HepG2 (cell line): ENCODE measurements at regions not wholly inside any gene's neighbourhood (a gene's known extent, or its start where the extent isn't known, plus 50 kb on each side); places are given as distances from the start of the nearest gene placed in this dataset.

Experiments used
- ATAC-seq: fragments of 200-7000 bp; cut with Tn5 transposase; 3 replicates; pipeline ENCODE4 v1.9.1; 2020; ENCODE audit warnings: mild to moderate bottlenecking, moderate library complexity
- BruUV-seq: library from RNA; stranded (reverse); fragments of 400-500 nt; replicated peaks from 2 replicates; lab custom pipeline; 2021; lab: Mats Ljungman, UMichigan
- CTCF ChIA-PET: fragments of 300-600 bp; formaldehyde crosslinking; extraction: SDS; loops from one replicate; lab custom pipeline; 2021; ENCODE audit warnings: low total read pairs, inconsistent platforms, low intra/inter-chr PET ratio; lab: Yijun Ruan, JAX
- POLR2A ChIA-PET: fragments of 350-600 bp; sonication (Branson Sonifier 250); formaldehyde crosslinking; loops from one replicate; lab custom pipeline; 2020; ENCODE audit warnings: antibody characterized with exemption, inconsistent platforms; lab: Yijun Ruan, JAX
- DNase-seq: peaks from one replicate; pipeline ENCODE4 v3.0.0-alpha.2; 2015; ENCODE audit warnings: low spot score
- FAIRE-seq: peaks from 3 replicates; lab custom pipeline; 2011; peaks lifted over from hg19 to GRCh38; lab: Jason Lieb, UNC
- H2AFZ ChIP-seq: one replicate; pipeline ENCODE4 v1.6.1; 2011; ENCODE audit warnings: low read length, inconsistent platforms
- H3K27ac ChIP-seq: fragments of 300-600 bp; 3 replicates; pipeline ENCODE4 v1.8.0; 2011; ENCODE audit warnings: mixed run types, mild to moderate bottlenecking, mixed read lengths, low read length, inconsistent platforms; ENCODE audit not compliant: insufficient read depth; ENCODE audit errors: extremely low read length
- H3K27me3 ChIP-seq, 2 experiments: fragments of 200-600 bp in 1 of 2; 2 replicates in 1 of 2; 3 replicates in 1 of 2; pipeline versions ENCODE4 v1.6.0 to v1.8.0; 2011; ENCODE audit warnings: low read length in 2 of 2, mild to moderate bottlenecking in 2 of 2, moderate library complexity in 2 of 2, inconsistent platforms in 1 of 2; ENCODE audit not compliant: insufficient read depth in 2 of 2, control insufficient read depth in 1 of 2
- H3K36me3 ChIP-seq, 2 experiments: fragments of 200-600 bp in 1 of 2; replicated peaks in 1 of 2; 2 replicates in 1 of 2; 3 replicates in 1 of 2; pipeline versions ENCODE4 v1.5.1 to v1.8.0; 2011; ENCODE audit warnings: low read length in 2 of 2, inconsistent platforms in 1 of 2; ENCODE audit not compliant: insufficient read depth in 2 of 2, control insufficient read depth in 1 of 2
- H3K4me1 ChIP-seq: 2 replicates; pipeline ENCODE4 v1.5.1; 2012; ENCODE audit warnings: low read length, inconsistent platforms; ENCODE audit not compliant: insufficient read depth
- H3K4me2 ChIP-seq: 2 replicates; pipeline ENCODE4 v1.6.0; 2011; ENCODE audit warnings: low read depth, low read length, inconsistent platforms
- H3K4me3 ChIP-seq, 3 experiments: fragments of 200-600 bp in 1 of 3; sonication (generic), shearing (Covaris generic) in 1 of 3; replicated peaks in 1 of 3; 2 replicates each; pipeline ENCODE4 v1.5.1; 2011 to 2016; ENCODE audit warnings: low read length in 3 of 3, inconsistent platforms in 2 of 3, low read depth in 2 of 3, mild to moderate bottlenecking in 2 of 3, control low read depth in 1 of 3, mixed read lengths in 1 of 3; ENCODE audit not compliant: insufficient read depth in 1 of 3
- H3K79me2 ChIP-seq: one replicate; pipeline ENCODE4 v1.6.1; 2011; ENCODE audit warnings: low read length, inconsistent platforms; ENCODE audit not compliant: insufficient read depth
- H3K9ac ChIP-seq: 2 replicates; pipeline ENCODE4 v1.6.0; 2011; ENCODE audit warnings: mild to moderate bottlenecking, low read depth, low read length, inconsistent platforms; ENCODE audit not compliant: insufficient read depth
- H3K9me3 ChIP-seq: 2 replicates; pipeline ENCODE4 v1.5.1; 2012; ENCODE audit warnings: mild to moderate bottlenecking, low read length
- H4K20me1 ChIP-seq: 2 replicates; pipeline ENCODE4 v1.6.0; 2011; ENCODE audit warnings: inconsistent platforms, mild to moderate bottlenecking, low read length, moderate library complexity; ENCODE audit not compliant: insufficient read depth
- ATF7 ChIP-seq, 2 experiments: fragments of 450-650 bp in 1 of 2; sonication (generic) in 1 of 2; formaldehyde crosslinking in 1 of 2; IDR thresholded peaks; 2 replicates each; pipeline versions ENCODE4 v1.4.0 to v1.6.1; 2016 to 2020; ENCODE audit warnings: antibody characterized with exemption in 1 of 2, mild to moderate bottlenecking in 1 of 2, missing genetic modification reagents in 1 of 2
- NFKBIZ ChIP-seq: IDR thresholded peaks from 2 replicates; pipeline ENCODE4 v1.6.1; 2018; ENCODE audit warnings: missing genetic modification reagents, missing compliant biosample characterization
- NFYC ChIP-seq: IDR thresholded peaks from 2 replicates; pipeline ENCODE4 v1.6.1; 2016; ENCODE audit warnings: missing genetic modification reagents, missing compliant biosample characterization
- PHF21A ChIP-seq: sonication (generic); formaldehyde crosslinking; IDR thresholded peaks from 2 replicates; pipeline ENCODE4 v1.5.0; 2020; ENCODE audit warnings: mild to moderate bottlenecking, missing genetic modification reagents
- PHF5A ChIP-seq: IDR thresholded peaks from one replicate; pipeline ENCODE4 v1.6.1; 2018; ENCODE audit warnings: low read depth, missing genetic modification reagents; ENCODE audit not compliant: unreplicated experiment
- SATB2 ChIP-seq: sonication (generic); formaldehyde crosslinking; IDR thresholded peaks from 2 replicates; pipeline ENCODE4 v1.5.0; 2020; ENCODE audit warnings: missing genetic modification reagents
- SIX1 ChIP-seq: sonication (generic); formaldehyde crosslinking; IDR thresholded peaks from 2 replicates; pipeline ENCODE4 v1.4.0; 2020; ENCODE audit warnings: missing genetic modification reagents, borderline replicate concordance
- SMAD3 ChIP-seq: sonication (generic); formaldehyde crosslinking; IDR thresholded peaks from 2 replicates; pipeline ENCODE4 v1.4.0; 2020; ENCODE audit warnings: missing genetic modification reagents
- SPEN ChIP-seq: sonication (generic); formaldehyde crosslinking; IDR thresholded peaks from 2 replicates; pipeline ENCODE4 v1.5.1; 2020; ENCODE audit warnings: low read depth, mild to moderate bottlenecking, missing genetic modification reagents
- ZMYM2 ChIP-seq: sonication (generic); formaldehyde crosslinking; IDR thresholded peaks from 2 replicates; pipeline ENCODE4 v1.8.0; 2022; ENCODE audit warnings: mild to moderate bottlenecking, missing genetic modification reagents
- ZNF251 ChIP-seq: sonication (generic); formaldehyde crosslinking; IDR thresholded peaks from 2 replicates; pipeline ENCODE4 v1.9.0; 2021; ENCODE audit warnings: mild to moderate bottlenecking, missing genetic modification reagents
- ZNF256 ChIP-seq: sonication (generic); formaldehyde crosslinking; conservative IDR thresholded peaks from 2 replicates; pipeline ENCODE4 v1.4.0; 2020; ENCODE audit warnings: missing genetic modification reagents
- ZNF317 ChIP-seq: sonication (generic); formaldehyde crosslinking; IDR thresholded peaks from 2 replicates; pipeline ENCODE4 v1.5.0; 2020; ENCODE audit warnings: mild to moderate bottlenecking, missing genetic modification reagents
- ZNF354B ChIP-seq: sonication (generic); formaldehyde crosslinking; IDR thresholded peaks from 2 replicates; pipeline ENCODE4 v1.8.0; 2022; ENCODE audit warnings: mild to moderate bottlenecking, missing genetic modification reagents
- ZNF446 ChIP-seq: sonication (generic); formaldehyde crosslinking; IDR thresholded peaks from 2 replicates; pipeline ENCODE4 v1.5.0; 2020; ENCODE audit warnings: mild to moderate bottlenecking, missing genetic modification reagents
- ZSCAN25 ChIP-seq: sonication (generic); formaldehyde crosslinking; IDR thresholded peaks from 2 replicates; pipeline ENCODE4 v1.8.0; 2022; ENCODE audit warnings: mild to moderate bottlenecking, missing genetic modification reagents
- WGBS: methylation state at CpG from one replicate; pipeline ENCODE4 v1.1.6; 2017; ENCODE audit warnings: low lambda C conversion rate; 5-methylcytosine and 5-hydroxymethylcytosine counted together
- in situ Hi-C: cut with HindIII; loops from 2 replicates; pipeline ENCODE4 v1.10.0; 2017; ENCODE audit warnings: low pct_unique_long_range_greater_than_20kb; ENCODE audit not compliant: extremely low pct_ligation_motif_present
- intact Hi-C: fragments of 100-400 bp; cut with micrococcal nuclease; formaldehyde crosslinking; loops from one replicate; pipeline ENCODE4 v1.10.0; 2022; ENCODE audit not compliant: unreplicated experiment
- TF ChIP-seq, protein P1 (sequence below): sonication (generic); formaldehyde crosslinking; IDR thresholded peaks from 2 replicates; pipeline ENCODE4 v1.4.0; 2020; ENCODE audit warnings: low read depth, missing genetic modification reagents
- TF ChIP-seq, protein P2 (sequence below): IDR thresholded peaks from 2 replicates; pipeline ENCODE4 v1.6.1; 2016; ENCODE audit warnings: control low read depth
- TF ChIP-seq, protein P3 (sequence below): sonication (generic); formaldehyde crosslinking; IDR thresholded peaks from 2 replicates; pipeline ENCODE4 v1.4.0; 2020; ENCODE audit warnings: mild to moderate bottlenecking, missing genetic modification reagents
- TF ChIP-seq, protein P4 (sequence below): sonication (generic); formaldehyde crosslinking; IDR thresholded peaks from 2 replicates; pipeline ENCODE4 v1.8.0; 2022; ENCODE audit warnings: missing genetic modification reagents, mild to moderate bottlenecking, borderline replicate concordance

DNA sequence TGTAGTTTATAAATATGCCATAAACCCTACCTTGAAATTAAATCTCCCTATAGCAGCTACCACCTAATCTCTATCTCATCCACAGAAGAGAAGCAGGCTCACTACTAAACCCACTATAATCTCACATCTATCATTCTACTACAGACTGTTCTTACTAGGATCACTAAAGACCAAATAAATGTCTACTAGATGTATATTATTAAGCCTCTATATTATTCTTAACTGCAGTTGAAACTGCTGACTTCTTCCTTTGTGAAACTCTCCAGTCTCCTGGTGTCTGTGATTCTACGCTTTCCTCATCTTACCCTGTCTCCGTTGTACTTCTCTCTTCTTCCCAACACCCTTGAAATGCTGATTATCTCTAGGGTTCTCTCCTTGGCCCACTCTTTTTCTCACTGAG lies 1154.0 kb downstream of the IGSF11 start (continued):
- TF ChIP-seq SIX1 (no peak), ZNF317 (CRISPR knock-in tag) (no peak), PHF21A (CRISPR knock-in tag) (no peak), ZSCAN25 (no peak)
- TF ChIP-seq, protein P1, sequence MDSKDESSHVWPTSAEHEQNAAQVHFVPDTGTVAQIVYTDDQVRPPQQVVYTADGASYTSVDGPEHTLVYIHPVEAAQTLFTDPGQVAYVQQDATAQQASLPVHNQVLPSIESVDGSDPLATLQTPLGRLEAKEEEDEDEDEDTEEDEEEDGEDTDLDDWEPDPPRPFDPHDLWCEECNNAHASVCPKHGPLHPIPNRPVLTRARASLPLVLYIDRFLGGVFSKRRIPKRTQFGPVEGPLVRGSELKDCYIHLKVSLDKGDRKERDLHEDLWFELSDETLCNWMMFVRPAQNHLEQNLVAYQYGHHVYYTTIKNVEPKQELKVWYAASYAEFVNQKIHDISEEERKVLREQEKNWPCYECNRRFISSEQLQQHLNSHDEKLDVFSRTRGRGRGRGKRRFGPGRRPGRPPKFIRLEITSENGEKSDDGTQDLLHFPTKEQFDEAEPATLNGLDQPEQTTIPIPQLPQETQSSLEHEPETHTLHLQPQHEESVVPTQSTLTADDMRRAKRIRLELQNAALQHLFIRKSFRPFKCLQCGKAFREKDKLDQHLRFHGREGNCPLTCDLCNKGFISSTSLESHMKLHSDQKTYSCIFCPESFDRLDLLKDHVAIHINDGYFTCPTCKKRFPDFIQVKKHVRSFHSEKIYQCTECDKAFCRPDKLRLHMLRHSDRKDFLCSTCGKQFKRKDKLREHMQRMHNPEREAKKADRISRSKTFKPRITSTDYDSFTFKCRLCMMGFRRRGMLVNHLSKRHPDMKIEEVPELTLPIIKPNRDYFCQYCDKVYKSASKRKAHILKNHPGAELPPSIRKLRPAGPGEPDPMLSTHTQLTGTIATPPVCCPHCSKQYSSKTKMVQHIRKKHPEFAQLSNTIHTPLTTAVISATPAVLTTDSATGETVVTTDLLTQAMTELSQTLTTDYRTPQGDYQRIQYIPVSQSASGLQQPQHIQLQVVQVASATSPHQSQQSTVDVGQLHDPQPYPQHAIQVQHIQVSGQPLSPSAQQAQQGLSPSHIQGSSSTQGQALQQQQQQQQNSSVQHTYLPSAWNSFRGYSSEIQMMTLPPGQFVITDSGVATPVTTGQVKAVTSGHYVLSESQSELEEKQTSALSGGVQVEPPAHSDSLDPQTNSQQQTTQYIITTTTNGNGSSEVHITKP (CRISPR knock-in tag): no peak
- TF ChIP-seq, all 625 proteins: peak for 0

DNA sequence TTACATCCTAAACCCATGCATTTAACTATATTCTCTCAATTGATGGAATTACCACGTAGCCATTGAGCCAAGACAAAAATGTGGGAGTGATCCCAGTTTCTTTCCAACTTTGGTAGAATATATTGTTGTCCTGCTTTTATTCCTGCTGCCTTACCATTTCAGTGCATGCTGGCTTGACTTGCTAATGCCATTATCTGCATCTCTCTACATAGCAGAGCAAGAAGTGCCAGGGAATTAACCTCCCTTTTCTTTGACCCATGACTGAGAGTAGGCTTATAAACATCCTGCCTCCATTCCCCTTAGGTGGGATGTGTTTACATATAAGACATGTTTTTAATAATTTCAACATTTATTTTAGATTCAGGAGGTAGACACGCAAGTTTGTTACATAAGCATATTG lies 1153.4 kb downstream of the IGSF11 start:
- BruUV-seq: no TSS peak
- no peak overlapping the region for H3K4me2 ChIP-seq
- ATAC-seq (no peak), FAIRE-seq (no peak), DNase-seq (no peak)
- no peaks in the 10 kb centered on the region for H3K27me3 ChIP-seq
- H3K9me3 ChIP-seq: no peaks in the 10 kb centered on the region
- no peaks in the 10 kb centered on the region for H3K36me3 ChIP-seq
- H4K20me1 ChIP-seq: no peaks in the 10 kb centered on the region
- no peak overlapping the region for H3K27ac ChIP-seq
- no peaks in the 10 kb centered on the region for H3K79me2 ChIP-seq
- H3K4me1 ChIP-seq: no peaks in the 10 kb centered on the region
- 0% methylated on average over 2 of the region's 2 CpGs for WGBS
- POLR2A ChIA-PET: no interaction called here
- in situ Hi-C loops: no loop called here
- H2AFZ ChIP-seq: no peak overlapping the region
- intact Hi-C loops: no loop called here
- no peak overlapping the region for H3K4me3 ChIP-seq
- CTCF ChIA-PET: no interaction called here
- H3K9ac ChIP-seq: no peak overlapping the region
- TF ChIP-seq NFKBIZ (CRISPR knock-in tag) (no peak), ZNF354B (CRISPR knock-in tag) (no peak), SPEN (CRISPR knock-in tag) (no peak), SATB2 (no peak), ZNF256 (CRISPR knock-in tag) (no peak), ATF7 (IDR thresholded peaks at IDR 0.05) (no peak), ATF7 (CRISPR knock-in tag; IDR thresholded peaks at IDR 0.05) (no peak), SMAD3 (CRISPR knock-in tag) (no peak), NFYC (no peak), ZNF446 (no peak), PHF5A (CRISPR knock-in tag) (no peak), ZNF251 (CRISPR knock-in tag) (no peak), ZMYM2 (no peak)
- TF ChIP-seq, protein P2, sequence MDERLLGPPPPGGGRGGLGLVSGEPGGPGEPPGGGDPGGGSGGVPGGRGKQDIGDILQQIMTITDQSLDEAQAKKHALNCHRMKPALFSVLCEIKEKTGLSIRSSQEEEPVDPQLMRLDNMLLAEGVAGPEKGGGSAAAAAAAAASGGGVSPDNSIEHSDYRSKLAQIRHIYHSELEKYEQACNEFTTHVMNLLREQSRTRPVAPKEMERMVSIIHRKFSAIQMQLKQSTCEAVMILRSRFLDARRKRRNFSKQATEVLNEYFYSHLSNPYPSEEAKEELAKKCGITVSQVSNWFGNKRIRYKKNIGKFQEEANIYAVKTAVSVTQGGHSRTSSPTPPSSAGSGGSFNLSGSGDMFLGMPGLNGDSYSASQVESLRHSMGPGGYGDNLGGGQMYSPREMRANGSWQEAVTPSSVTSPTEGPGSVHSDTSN (CRISPR knock-in tag): no peak
- TF ChIP-seq, protein P3, sequence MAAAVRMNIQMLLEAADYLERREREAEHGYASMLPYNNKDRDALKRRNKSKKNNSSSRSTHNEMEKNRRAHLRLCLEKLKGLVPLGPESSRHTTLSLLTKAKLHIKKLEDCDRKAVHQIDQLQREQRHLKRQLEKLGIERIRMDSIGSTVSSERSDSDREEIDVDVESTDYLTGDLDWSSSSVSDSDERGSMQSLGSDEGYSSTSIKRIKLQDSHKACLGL (CRISPR knock-in tag): no peak
- TF ChIP-seq, protein P4, sequence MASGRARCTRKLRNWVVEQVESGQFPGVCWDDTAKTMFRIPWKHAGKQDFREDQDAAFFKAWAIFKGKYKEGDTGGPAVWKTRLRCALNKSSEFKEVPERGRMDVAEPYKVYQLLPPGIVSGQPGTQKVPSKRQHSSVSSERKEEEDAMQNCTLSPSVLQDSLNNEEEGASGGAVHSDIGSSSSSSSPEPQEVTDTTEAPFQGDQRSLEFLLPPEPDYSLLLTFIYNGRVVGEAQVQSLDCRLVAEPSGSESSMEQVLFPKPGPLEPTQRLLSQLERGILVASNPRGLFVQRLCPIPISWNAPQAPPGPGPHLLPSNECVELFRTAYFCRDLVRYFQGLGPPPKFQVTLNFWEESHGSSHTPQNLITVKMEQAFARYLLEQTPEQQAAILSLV: no peak
